ENCODE measurements at regions not wholly inside any gene's neighbourhood (a gene's known extent, or its start where the extent isn't known, plus 50 kb on each side); places are given as distances from the start of the nearest gene placed in this dataset.

GRCh38 chr4:106852426-106852825 is 183.7 kb downstream of the DKK2 start:
- TF ChIP-seq REST (IDR thresholded peaks at IDR 0.05; ENCODE audit: low read depth, low read length) (no peak), RCOR1 (conservative IDR thresholded peaks at IDR 0.05; ENCODE audit: low read depth, low read length) (no peak), CBX3 (IDR thresholded peaks at IDR 0.05; ENCODE audit: borderline replicate concordance, low read depth) (no peak), NBN (IDR thresholded peaks at IDR 0.05) (no peak), CHD4 (IDR thresholded peaks at IDR 0.05) (no peak), EP300 (IDR thresholded peaks at IDR 0.05; ENCODE audit: borderline replicate concordance in 1 of 2, control insufficient read depth in 1 of 2, low read depth in 2 of 2, low read length in 2 of 2) (no peak)
- H3K4me2 ChIP-seq (ENCODE audit: control insufficient read depth, insufficient read depth): no peak overlapping the region
- in situ Hi-C loops (cut with MboI): no loop called here

More at GRCh38 chr4:106852426-106852825, 183.7 kb downstream of the DKK2 start:
- RAD21 ChIA-PET (ENCODE audit: unreplicated experiment): no interaction called here
- SMC1A ChIA-PET (ENCODE audit: uncharacterized antibody, unreplicated experiment): no interaction called here
- intact Hi-C loops (cut with micrococcal nuclease; ENCODE audit: unreplicated experiment): no loop called here
- POLR2A ChIA-PET: no interaction called here
- no peak overlapping the region for H3K27ac ChIP-seq (ENCODE audit: control insufficient read depth, insufficient read depth)
- no peaks in the 10 kb centered on the region for H4K20me1 ChIP-seq (ENCODE audit: control insufficient read depth, insufficient read depth)
- H3K27me3 ChIP-seq (replicated peaks in 1 of 2; ENCODE audit: control insufficient read depth in 2 of 2, insufficient read depth in 2 of 2, low read length in 1 of 2): no peaks in the 10 kb centered on the region
- no peak for FAIRE-seq
- WGBS (ENCODE audit: insufficient coverage, insufficient replicate concordance, low lambda C conversion rate, missing lambda C conversion rate): 0% methylated on average over 1 of the region's 1 CpG
- no TSS peak for BruUV-seq (replicated peaks)
- H2AFZ ChIP-seq (ENCODE audit: control insufficient read depth, low read depth, low read length): no peak overlapping the region
- H3K4me1 ChIP-seq (ENCODE audit: control insufficient read depth, insufficient read depth, low read length): no peaks in the 10 kb centered on the region
- no peak for DNase-seq (ENCODE audit: low read depth, low spot score)
- no peak overlapping the region for H3K4me3 ChIP-seq
- CTCF ChIA-PET: no interaction called here
- no peaks in the 10 kb centered on the region for H3K9me3 ChIP-seq (replicated peaks; ENCODE audit: control insufficient read depth, insufficient read depth, low read length)
- no peak overlapping the region for H3K9ac ChIP-seq (ENCODE audit: control insufficient read depth, insufficient read depth, low read length)
- no peaks in the 10 kb centered on the region for H3K36me3 ChIP-seq (ENCODE audit: control insufficient read depth in 2 of 2, insufficient read depth in 2 of 2, low read length in 1 of 2)
- no peak for ATAC-seq
- H3K79me2 ChIP-seq (ENCODE audit: control insufficient read depth, insufficient read depth, low read length): no peaks in the 10 kb centered on the region
